ENCODE measurements at regions not wholly inside any gene's neighbourhood (a gene's known extent, or its start where the extent isn't known, plus 50 kb on each side); places are given as distances from the start of the nearest gene placed in this dataset.

- ATAC-seq (no peak), DNase-seq (ENCODE audit: low read depth, low spot score) (no peak)
- Histone ChIP-seq H3K4me3 (ENCODE audit: low read depth in 2 of 2, low read length in 2 of 2) (no peak overlapping the region), H3K36me3 (ENCODE audit: control insufficient read depth, insufficient read depth, low read length) (no peaks in the 10 kb centered on the region), H3K27ac (ENCODE audit: low read length) (no peak overlapping the region), H3K4me1 (ENCODE audit: control insufficient read depth, insufficient read depth, low read length) (no peaks in the 10 kb centered on the region), H3K27me3 (ENCODE audit: control insufficient read depth, insufficient read depth, low read length) (no peaks in the 10 kb centered on the region), H3K9me3 (ENCODE audit: control insufficient read depth, insufficient read depth, low read depth, low read length) (no peaks in the 10 kb centered on the region)
- ChIA-PET CTCF (no interaction called here), POLR2A (no interaction called here)
- no TSS peak for BruUV-seq (replicated peaks)
- intact Hi-C loops (cut with micrococcal nuclease; ENCODE audit: unreplicated experiment), result no loop called here
- in situ Hi-C loops (cut with HindIII; ENCODE audit: low pct_unique_long_range_greater_than_20kb, low sequenced_read_pairs), result no loop called here
- no peak for TF ChIP-seq REST (IDR thresholded peaks at IDR 0.05; ENCODE audit: insufficient read depth in 1 of 2, low read depth in 2 of 2, low read length in 1 of 2)
- TF ChIP-seq CTCF (IDR thresholded peaks at IDR 0.05), result no peak
- no peak for TF ChIP-seq SIN3A (IDR thresholded peaks at IDR 0.05; ENCODE audit: borderline replicate concordance, insufficient read depth, low read depth, low read length)
- no peak for TF ChIP-seq POLR2AphosphoS5 (IDR thresholded peaks at IDR 0.05; ENCODE audit: low read depth, low read length)
- no peak for TF ChIP-seq TCF7L2 (IDR thresholded peaks at IDR 0.05; ENCODE audit: low read depth, low read length)
Observed at GRCh38 chr9:100913257-100913656, 115.3 kb upstream of the PLPPR1 start.

GRCh38 chr9:100914266-100914665, 114.3 kb upstream of the PLPPR1 start:
- ATAC-seq, result no peak
- Histone ChIP-seq H3K9me3 (ENCODE audit: control insufficient read depth, insufficient read depth, low read depth, low read length) (no peaks in the 10 kb centered on the region), H3K27me3 (ENCODE audit: control insufficient read depth, insufficient read depth, low read length) (no peaks in the 10 kb centered on the region), H3K4me3 (ENCODE audit: low read depth in 2 of 2, low read length in 2 of 2) (no peak overlapping the region), H3K4me1 (ENCODE audit: control insufficient read depth, insufficient read depth, low read length) (no peaks in the 10 kb centered on the region), H3K36me3 (ENCODE audit: control insufficient read depth, insufficient read depth, low read length) (no peaks in the 10 kb centered on the region), H3K27ac (ENCODE audit: low read length) (no peak overlapping the region)
- in situ Hi-C loops (cut with HindIII; ENCODE audit: low pct_unique_long_range_greater_than_20kb, low sequenced_read_pairs) (no loop called here), intact Hi-C loops (cut with micrococcal nuclease; ENCODE audit: unreplicated experiment) (no loop called here)
- DNase-seq (ENCODE audit: low read depth, low spot score), result no peak
- ChIA-PET POLR2A (no interaction called here), CTCF (no interaction called here)
- TF ChIP-seq POLR2AphosphoS5 (IDR thresholded peaks at IDR 0.05; ENCODE audit: low read depth, low read length) (no peak), TCF7L2 (IDR thresholded peaks at IDR 0.05; ENCODE audit: low read depth, low read length) (no peak), CTCF (IDR thresholded peaks at IDR 0.05) (no peak), REST (IDR thresholded peaks at IDR 0.05; ENCODE audit: insufficient read depth in 1 of 2, low read depth in 2 of 2, low read length in 1 of 2) (no peak), SIN3A (IDR thresholded peaks at IDR 0.05; ENCODE audit: borderline replicate concordance, insufficient read depth, low read depth, low read length) (no peak)
- no TSS peak for BruUV-seq (replicated peaks)

Measured in Panc1 (cell line).